MM.1S (cell line): ENCODE measurements at regions not wholly inside any gene's neighbourhood (a gene's known extent, or its start where the extent isn't known, plus 50 kb on each side); places are given as distances from the start of the nearest gene placed in this dataset.

Source experiments
- DNase-seq: peaks from one replicate; pipeline ENCODE4 v3.0.0-alpha.2; 2015
- H2AFZ ChIP-seq: fragments of 300-600 bp; sonication (generic); 2 replicates; pipeline ENCODE4 v1.6.0; 2016; ENCODE audit warnings: antibody characterized with exemption, low read length
- H3F3A ChIP-seq: fragments of 300-600 bp; sonication (generic); 2 replicates; pipeline ENCODE4 v1.6.1; 2016; ENCODE audit warnings: mild to moderate bottlenecking, antibody characterized with exemption, low read length, moderate library complexity, mixed read lengths; ENCODE audit not compliant: insufficient read depth
- H3K27ac ChIP-seq: fragments of 300-600 bp; sonication (generic); 2 replicates; pipeline ENCODE4 v1.5.1; 2016; ENCODE audit warnings: mild to moderate bottlenecking, low read length
- H3K27me3 ChIP-seq: fragments of 300-600 bp; sonication (generic); replicated peaks from 2 replicates; pipeline ENCODE4 v1.6.0; 2016; ENCODE audit warnings: low read length; ENCODE audit not compliant: insufficient read depth
- H3K36me3 ChIP-seq: fragments of 300-600 bp; sonication (generic); replicated peaks from 2 replicates; pipeline ENCODE4 v1.6.1; 2016; ENCODE audit warnings: mild to moderate bottlenecking, low read length, mixed read lengths; ENCODE audit not compliant: insufficient read depth
- H3K4me1 ChIP-seq: fragments of 300-600 bp; sonication (generic); 2 replicates; pipeline ENCODE4 v1.6.1; 2016; ENCODE audit warnings: low read length, mixed read lengths
- H3K4me2 ChIP-seq: fragments of 300-600 bp; sonication (generic); 2 replicates; pipeline ENCODE4 v1.6.0; 2016; ENCODE audit warnings: low read depth, low read length
- H3K4me3 ChIP-seq: fragments of 300-600 bp; sonication (generic); 2 replicates; pipeline ENCODE4 v1.5.1; 2016; ENCODE audit warnings: low read length, mixed read lengths
- H3K79me2 ChIP-seq: fragments of 300-600 bp; sonication (generic); 2 replicates; pipeline ENCODE4 v1.6.1; 2016; ENCODE audit warnings: mixed run types, low read length, mixed read lengths
- H3K9ac ChIP-seq: fragments of 300-600 bp; sonication (generic); 2 replicates; pipeline ENCODE4 v1.6.1; 2016; ENCODE audit warnings: low read length, mixed read lengths
- H3K9me2 ChIP-seq: fragments of 300-600 bp; sonication (generic); replicated peaks from 2 replicates; pipeline ENCODE4 v1.6.1; 2016; ENCODE audit warnings: mild to moderate bottlenecking, low read length, mixed read lengths; ENCODE audit not compliant: insufficient read depth
- H3K9me3 ChIP-seq: fragments of 300-600 bp; sonication (generic); replicated peaks from 2 replicates; pipeline ENCODE4 v1.6.1; 2016; ENCODE audit warnings: mild to moderate bottlenecking, low read length, mixed read lengths; ENCODE audit not compliant: insufficient read depth
- H4K20me1 ChIP-seq: fragments of 300-600 bp; sonication (generic); 2 replicates; pipeline ENCODE4 v1.6.1; 2016; ENCODE audit warnings: mild to moderate bottlenecking, low read length, moderate library complexity, mixed read lengths; ENCODE audit not compliant: insufficient read depth
- CTCF ChIP-seq: fragments of 300-600 bp; sonication (generic); IDR thresholded peaks from 2 replicates; pipeline ENCODE4 v1.5.1; 2016; ENCODE audit warnings: antibody characterized with exemption, low read length, mixed read lengths
- EZH2 ChIP-seq: fragments of 300-600 bp; sonication (generic); optimal IDR thresholded peaks from 2 replicates; pipeline ENCODE3; 2017; ENCODE audit warnings: low read depth, mild to moderate bottlenecking, antibody characterized with exemption, low read length, mixed read lengths
- EZH2phosphoT487 ChIP-seq: fragments of 300-600 bp; sonication (generic); IDR thresholded peaks from 2 replicates; pipeline ENCODE4 v1.6.1; 2018; ENCODE audit warnings: antibody characterized with exemption, low read length

DNA sequence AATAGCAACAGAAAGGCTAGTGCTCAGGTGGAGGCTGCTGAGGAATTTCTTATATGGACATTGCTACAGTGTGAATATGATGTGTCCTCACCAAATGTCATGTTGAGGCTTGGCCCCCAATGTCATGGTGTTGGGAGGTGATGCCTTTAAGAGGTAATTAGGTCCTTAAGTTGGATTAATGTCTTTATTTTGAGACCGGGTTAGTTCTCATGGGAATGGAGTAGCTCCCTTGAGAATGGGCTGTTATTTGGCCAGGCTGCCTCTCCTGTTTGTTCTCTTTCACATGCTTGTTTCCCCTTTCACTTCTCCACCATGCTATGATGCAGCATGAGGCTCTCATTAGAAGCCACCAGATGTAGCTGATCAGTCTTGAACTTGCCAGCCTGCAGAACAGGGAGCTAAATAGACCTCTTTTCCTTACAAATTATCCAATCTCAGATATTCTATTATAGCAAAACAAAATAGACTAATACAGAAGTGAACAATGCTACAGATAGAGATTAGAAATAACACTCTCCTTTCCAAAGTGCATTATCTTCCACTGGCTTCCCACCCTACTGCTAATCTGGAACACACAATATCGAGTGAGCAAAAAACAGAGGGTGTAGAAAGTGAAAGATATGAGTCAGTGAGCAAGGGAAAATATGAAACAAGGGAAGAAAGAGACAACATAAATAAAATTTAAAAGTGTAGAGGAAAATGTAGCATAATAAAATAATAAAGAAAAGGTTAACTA is 160.2 kb downstream of the NTMT2 start:
- H3K4me3 ChIP-seq: no peak overlapping the region
- no peak for DNase-seq
- H2AFZ ChIP-seq: no peak overlapping the region
- H3K79me2 ChIP-seq: no peaks in the 10 kb centered on the region
- H3K9ac ChIP-seq: no peak overlapping the region
- no peak overlapping the region for H3K27ac ChIP-seq
- no peaks in the 10 kb centered on the region for H3K4me1 ChIP-seq
- H3K4me2 ChIP-seq: no peak overlapping the region
- no peaks in the 10 kb centered on the region for H3K9me3 ChIP-seq
- no peaks in the 10 kb centered on the region for H3F3A ChIP-seq
- H3K27me3 ChIP-seq: no peaks in the 10 kb centered on the region
- 0 out of 2 replicates have a peak, but pooled peaks cover 3% of the 10 kb centered on the region for H3K9me2 ChIP-seq
- H4K20me1 ChIP-seq: no peaks in the 10 kb centered on the region
- TF ChIP-seq EZH2 (no peak), CTCF (no peak), EZH2phosphoT487 (no peak)
- no peaks in the 10 kb centered on the region for H3K36me3 ChIP-seq

DNA sequence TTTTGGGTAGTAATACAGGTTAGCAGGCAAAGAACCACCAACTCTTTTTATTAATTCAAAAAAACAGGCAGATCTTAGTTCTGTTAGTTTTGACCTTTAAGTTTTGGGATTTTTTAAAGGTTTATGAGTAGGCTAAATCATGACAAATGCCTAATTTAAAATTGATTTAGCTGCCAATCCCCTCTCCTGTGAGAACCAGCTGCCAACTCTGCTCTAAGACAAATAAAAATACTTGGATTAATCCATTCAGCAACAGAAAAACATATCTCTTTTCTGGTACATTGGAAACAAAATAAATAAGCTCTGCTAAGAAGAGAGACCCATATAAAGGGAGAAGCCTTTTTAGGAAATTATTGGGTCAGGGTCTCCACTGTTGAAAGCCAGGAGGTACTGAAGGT is 160.8 kb downstream of the NTMT2 start:
- Histone ChIP-seq H3K9me2 (0 out of 2 replicates have a peak, but pooled peaks cover 3% of the 10 kb centered on the region), H3K9me3 (no peaks in the 10 kb centered on the region), H3K4me3 (no peak overlapping the region), H3K79me2 (no peaks in the 10 kb centered on the region), H4K20me1 (no peaks in the 10 kb centered on the region), H2AFZ (no peak overlapping the region), H3F3A (no peaks in the 10 kb centered on the region), H3K4me2 (no peak overlapping the region), H3K27me3 (no peaks in the 10 kb centered on the region), H3K4me1 (no peaks in the 10 kb centered on the region), H3K27ac (no peak overlapping the region), H3K9ac (no peak overlapping the region), H3K36me3 (no peaks in the 10 kb centered on the region)
- no peak for TF ChIP-seq EZH2phosphoT487
- TF ChIP-seq EZH2: no peak
- no peak for TF ChIP-seq CTCF
- DNase-seq: no peak

DNA sequence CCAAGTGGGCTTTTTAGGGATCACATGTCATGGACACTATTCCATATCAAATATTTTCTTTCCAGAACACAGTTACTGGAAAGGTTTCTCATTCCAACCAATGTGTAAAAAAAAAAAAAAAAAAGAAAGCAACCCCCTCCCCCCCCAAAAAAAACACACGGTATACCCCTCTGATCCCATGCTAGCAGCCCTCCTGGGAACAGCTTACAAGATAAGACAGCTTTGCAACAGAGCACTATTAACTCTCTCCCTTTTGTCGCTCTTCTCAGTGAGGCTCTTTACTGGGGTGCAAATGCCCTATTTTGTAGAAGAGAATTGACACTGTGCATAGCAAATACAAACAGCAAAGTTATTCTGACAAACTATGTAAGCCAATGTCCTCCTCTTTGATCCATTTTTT is 161.2 kb downstream of the NTMT2 start:
- no peaks in the 10 kb centered on the region for H3F3A ChIP-seq
- TF ChIP-seq EZH2 (no peak), EZH2phosphoT487 (no peak), CTCF (no peak)
- no peaks in the 10 kb centered on the region for H3K36me3 ChIP-seq
- H3K4me3 ChIP-seq: no peak overlapping the region
- H3K4me2 ChIP-seq: no peak overlapping the region
- no peak overlapping the region for H3K27ac ChIP-seq
- no peak overlapping the region for H3K9ac ChIP-seq
- no peaks in the 10 kb centered on the region for H4K20me1 ChIP-seq
- H3K4me1 ChIP-seq: no peaks in the 10 kb centered on the region
- no peaks in the 10 kb centered on the region for H3K9me3 ChIP-seq
- H3K9me2 ChIP-seq: 0 out of 2 replicates have a peak, but pooled peaks cover 3% of the 10 kb centered on the region
- no peak for DNase-seq
- H2AFZ ChIP-seq: no peak overlapping the region
- H3K27me3 ChIP-seq: no peaks in the 10 kb centered on the region
- no peaks in the 10 kb centered on the region for H3K79me2 ChIP-seq
